ENCODE measurements at regions not wholly inside any gene's neighbourhood (a gene's known extent, or its start where the extent isn't known, plus 50 kb on each side); places are given as distances from the start of the nearest gene placed in this dataset.

- H3K9me3 ChIP-seq (ENCODE audit: control insufficient read depth in 4 of 4, insufficient read depth in 3 of 4, low read length in 3 of 4) = peaks cover 0 to 8% (median 0%) of the 10 kb centered on the region in 4 donors
- peaks cover 9 to 41% (median 22%) of the 10 kb centered on the region in 3 donors for H3K27me3 ChIP-seq (ENCODE audit: control insufficient read depth in 3 of 3, insufficient read depth in 3 of 3, low read length in 2 of 3)
- TF ChIP-seq, protein P1, sequence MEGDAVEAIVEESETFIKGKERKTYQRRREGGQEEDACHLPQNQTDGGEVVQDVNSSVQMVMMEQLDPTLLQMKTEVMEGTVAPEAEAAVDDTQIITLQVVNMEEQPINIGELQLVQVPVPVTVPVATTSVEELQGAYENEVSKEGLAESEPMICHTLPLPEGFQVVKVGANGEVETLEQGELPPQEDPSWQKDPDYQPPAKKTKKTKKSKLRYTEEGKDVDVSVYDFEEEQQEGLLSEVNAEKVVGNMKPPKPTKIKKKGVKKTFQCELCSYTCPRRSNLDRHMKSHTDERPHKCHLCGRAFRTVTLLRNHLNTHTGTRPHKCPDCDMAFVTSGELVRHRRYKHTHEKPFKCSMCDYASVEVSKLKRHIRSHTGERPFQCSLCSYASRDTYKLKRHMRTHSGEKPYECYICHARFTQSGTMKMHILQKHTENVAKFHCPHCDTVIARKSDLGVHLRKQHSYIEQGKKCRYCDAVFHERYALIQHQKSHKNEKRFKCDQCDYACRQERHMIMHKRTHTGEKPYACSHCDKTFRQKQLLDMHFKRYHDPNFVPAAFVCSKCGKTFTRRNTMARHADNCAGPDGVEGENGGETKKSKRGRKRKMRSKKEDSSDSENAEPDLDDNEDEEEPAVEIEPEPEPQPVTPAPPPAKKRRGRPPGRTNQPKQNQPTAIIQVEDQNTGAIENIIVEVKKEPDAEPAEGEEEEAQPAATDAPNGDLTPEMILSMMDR (IDR thresholded peaks at IDR 0.05; ENCODE audit: control extremely low read depth, extremely low read depth) = no peak
- H3K4me1 ChIP-seq (ENCODE audit: control insufficient read depth in 5 of 5, insufficient read depth in 5 of 5, low read length in 5 of 5) = no peaks in the 10 kb centered on the region
- no peak overlapping the region for H3K4me3 ChIP-seq
- no peak overlapping the region for H3K27ac ChIP-seq (ENCODE audit: low read depth in 1 of 2, low read length in 1 of 2)
- peak; percentile 27 for ATAC-seq (ENCODE audit: insufficient read depth, low FRiP score)
- WGBS, 2 donors = 19 to 20% methylated on average over 41 of the region's 41 CpGs
- no peak overlapping the region for H3K9ac ChIP-seq (ENCODE audit: insufficient read depth in 1 of 2, low read length in 2 of 2)
- no peaks in the 10 kb centered on the region for H3K36me3 ChIP-seq (ENCODE audit: control insufficient read depth in 4 of 4, insufficient read depth in 4 of 4, low read length in 4 of 4)
- peak; percentile 5 to 34 (median 19) for DNase-seq
These were observed 95.7 kb downstream of the CPZ start for GRCh38 chr4:8688041-8688907.

GRCh38 chr4:8687083-8687482, 94.5 kb downstream of the CPZ start:
- no peak overlapping the region for H3K4me3 ChIP-seq
- TF ChIP-seq, protein P1 (IDR thresholded peaks at IDR 0.05; ENCODE audit: control extremely low read depth, extremely low read depth) = no peak
- H3K27me3 ChIP-seq (ENCODE audit: control insufficient read depth in 3 of 3, insufficient read depth in 3 of 3, low read length in 2 of 3) = peaks cover 9 to 36% (median 22%) of the 10 kb centered on the region in 3 donors
- no peak for DNase-seq
- H3K9me3 ChIP-seq (ENCODE audit: control insufficient read depth in 4 of 4, insufficient read depth in 3 of 4, low read length in 3 of 4) = peaks cover 0 to 12% (median 0%) of the 10 kb centered on the region in 4 donors
- H3K9ac ChIP-seq (ENCODE audit: insufficient read depth in 1 of 2, low read length in 2 of 2) = no peak overlapping the region
- no peak overlapping the region for H3K27ac ChIP-seq (ENCODE audit: low read depth in 1 of 2, low read length in 1 of 2)
- no peak for ATAC-seq (ENCODE audit: insufficient read depth, low FRiP score)
- no peaks in the 10 kb centered on the region for H3K36me3 ChIP-seq (ENCODE audit: control insufficient read depth in 4 of 4, insufficient read depth in 4 of 4, low read length in 4 of 4)
- no peaks in the 10 kb centered on the region for H3K4me1 ChIP-seq (ENCODE audit: control insufficient read depth in 5 of 5, insufficient read depth in 5 of 5, low read length in 5 of 5)
- 75 to 92% methylated on average over 1 of the region's 1 CpG for WGBS, 2 donors

DNA sequence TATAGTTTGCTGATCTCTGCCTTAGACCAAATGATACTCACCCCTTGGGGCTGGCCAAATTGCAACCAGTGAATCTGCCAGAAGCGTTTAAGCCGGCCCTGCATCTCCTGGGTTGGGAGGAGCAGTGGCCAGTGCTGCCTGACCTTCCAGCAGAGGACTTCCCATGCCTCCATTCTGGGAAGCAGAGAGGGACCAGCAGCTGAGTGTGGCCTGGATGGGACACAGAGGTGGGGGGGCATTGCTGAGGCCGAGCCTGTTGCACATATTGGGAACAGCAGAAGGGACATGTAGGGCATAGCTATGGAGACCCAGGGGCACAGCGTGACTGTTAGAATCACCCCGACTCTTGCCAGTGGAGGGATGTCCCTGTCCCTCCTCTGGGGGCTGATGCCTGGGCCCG, 93.3 kb downstream of the CPZ start:
- H3K4me3 ChIP-seq = no peak overlapping the region
- peaks cover 9 to 39% (median 22%) of the 10 kb centered on the region in 3 donors for H3K27me3 ChIP-seq (ENCODE audit: control insufficient read depth in 3 of 3, insufficient read depth in 3 of 3, low read length in 2 of 3)
- H3K9ac ChIP-seq (ENCODE audit: insufficient read depth in 1 of 2, low read length in 2 of 2) = no peak overlapping the region
- peaks cover 0 to 12% (median 0%) of the 10 kb centered on the region in 4 donors for H3K9me3 ChIP-seq (ENCODE audit: control insufficient read depth in 4 of 4, insufficient read depth in 3 of 4, low read length in 3 of 4)
- no peak overlapping the region for H3K27ac ChIP-seq (ENCODE audit: low read depth in 1 of 2, low read length in 1 of 2)
- DNase-seq (no peak), ATAC-seq (ENCODE audit: insufficient read depth, low FRiP score) (no peak)
- 75 to 87% methylated on average over 6 of the region's 6 CpGs for WGBS, 2 donors
- TF ChIP-seq, protein P1 (IDR thresholded peaks at IDR 0.05; ENCODE audit: control extremely low read depth, extremely low read depth) = no peak
- H3K36me3 ChIP-seq (ENCODE audit: control insufficient read depth in 4 of 4, insufficient read depth in 4 of 4, low read length in 4 of 4) = no peaks in the 10 kb centered on the region
- no peaks in the 10 kb centered on the region for H3K4me1 ChIP-seq (ENCODE audit: control insufficient read depth in 5 of 5, insufficient read depth in 5 of 5, low read length in 5 of 5)

All from lung (tissue), 11 donors.